Hepatocyte (in vitro differentiated cells): ENCODE measurements at regions not wholly inside any gene's neighbourhood (a gene's known extent, or its start where the extent isn't known, plus 50 kb on each side); places are given as distances from the start of the nearest gene placed in this dataset.

Experiments used
- DNase-seq: peaks from one replicate; pipeline ENCODE4 v3.0.0-alpha.2; 2016; ENCODE audit warnings: low spot score
- H2AFZ ChIP-seq: fragments of 200-600 bp; sonication (generic); 2 replicates; pipeline ENCODE4 v1.6.0; 2016; ENCODE audit warnings: antibody characterized with exemption, mild to moderate bottlenecking
- H3K27ac ChIP-seq: fragments of 200-600 bp; sonication (generic); 2 replicates; pipeline ENCODE4 v1.5.1; 2016; ENCODE audit warnings: mild to moderate bottlenecking
- H3K27me3 ChIP-seq: fragments of 200-600 bp; sonication (generic); 2 replicates; pipeline ENCODE4 v1.6.1; 2016
- H3K36me3 ChIP-seq: fragments of 200-600 bp; sonication (generic); replicated peaks from 2 replicates; pipeline ENCODE4 v1.5.1; 2016; ENCODE audit warnings: low read depth; ENCODE audit not compliant: insufficient read depth
- H3K4me1 ChIP-seq: fragments of 200-600 bp; sonication (generic); 2 replicates; pipeline ENCODE4 v1.5.1; 2016; ENCODE audit warnings: mild to moderate bottlenecking, moderate library complexity; ENCODE audit not compliant: insufficient read depth
- H3K4me2 ChIP-seq: fragments of 200-600 bp; sonication (generic); 2 replicates; pipeline ENCODE4 v1.6.0; 2016
- H3K4me3 ChIP-seq: fragments of 200-600 bp; sonication (generic); 2 replicates; pipeline ENCODE4 v1.5.1; 2016; ENCODE audit warnings: mild to moderate bottlenecking
- H3K79me2 ChIP-seq: fragments of 200-600 bp; sonication (generic); 2 replicates; pipeline ENCODE4 v1.6.0; 2017; ENCODE audit warnings: mild to moderate bottlenecking
- H3K9me2 ChIP-seq: fragments of 200-600 bp; sonication (generic); replicated peaks from 2 replicates; pipeline ENCODE4 v1.6.0; 2017; ENCODE audit warnings: mild to moderate bottlenecking; ENCODE audit not compliant: insufficient read depth
- H3K9me3 ChIP-seq: fragments of 200-600 bp; sonication (generic); 2 replicates; pipeline ENCODE4 v1.5.1; 2016; ENCODE audit warnings: low read depth, mild to moderate bottlenecking
- H4K20me1 ChIP-seq: fragments of 200-600 bp; sonication (generic); 2 replicates; pipeline ENCODE4 v1.6.0; 2016; ENCODE audit warnings: mild to moderate bottlenecking; ENCODE audit not compliant: insufficient read depth, poor library complexity, severe bottlenecking
- EZH2 ChIP-seq: fragments of 200-600 bp; sonication (generic); IDR thresholded peaks from 2 replicates; pipeline ENCODE4 v1.6.1; 2016; ENCODE audit warnings: antibody characterized with exemption, mild to moderate bottlenecking, borderline replicate concordance
- EZH2phosphoT487 ChIP-seq: fragments of 200-600 bp; sonication (generic); IDR thresholded peaks from one replicate; pipeline ENCODE4 v1.6.1; 2018; ENCODE audit warnings: antibody characterized with exemption, mild to moderate bottlenecking, low read depth, moderate library complexity; ENCODE audit not compliant: unreplicated experiment, severe bottlenecking
- WGBS: methylation state at CpG from one replicate; pipeline ENCODE4 v1.1.6; 2016; ENCODE audit warnings: low lambda C conversion rate; ENCODE audit errors: missing lambda C conversion rate; 5-methylcytosine and 5-hydroxymethylcytosine counted together
- TF ChIP-seq, protein P1 (sequence below): fragments of 200-600 bp; sonication (generic); IDR thresholded peaks from 2 replicates; pipeline ENCODE4 v1.5.1; 2016; ENCODE audit warnings: antibody characterized with exemption, mild to moderate bottlenecking; ENCODE audit not compliant: poor library complexity

DNA sequence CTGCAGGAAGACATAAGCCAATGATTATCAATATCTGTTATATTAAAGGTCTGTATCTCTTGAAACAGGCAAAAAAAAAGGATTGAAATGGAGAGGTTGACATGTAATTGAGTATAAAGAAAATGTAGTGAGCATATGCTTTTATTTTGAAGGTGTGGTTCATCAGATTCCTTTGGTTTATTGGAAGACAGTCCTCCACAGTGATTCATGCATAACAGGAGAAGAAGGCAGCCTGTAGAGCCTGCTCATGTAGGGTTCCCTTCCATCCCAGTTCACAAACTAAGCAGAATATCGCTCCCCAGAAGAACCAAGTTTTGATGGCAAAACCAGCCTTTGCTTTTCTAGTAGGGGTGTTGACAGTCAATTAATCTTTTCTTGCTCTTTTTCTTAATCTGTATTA is 1016.8 kb upstream of the ADGRL4 start:
- Histone ChIP-seq H4K20me1 (no peaks in the 10 kb centered on the region), H3K4me2 (no peak overlapping the region), H2AFZ (no peak overlapping the region), H3K4me3 (no peak overlapping the region), H3K79me2 (no peaks in the 10 kb centered on the region), H3K36me3 (no peaks in the 10 kb centered on the region), H3K27me3 (no peaks in the 10 kb centered on the region), H3K9me3 (no peaks in the 10 kb centered on the region), H3K9me2 (no peaks in the 10 kb centered on the region), H3K4me1 (no peaks in the 10 kb centered on the region), H3K27ac (no peak overlapping the region)
- no peak for DNase-seq
- TF ChIP-seq EZH2 (no peak), EZH2phosphoT487 (no peak)
- TF ChIP-seq, protein P1, sequence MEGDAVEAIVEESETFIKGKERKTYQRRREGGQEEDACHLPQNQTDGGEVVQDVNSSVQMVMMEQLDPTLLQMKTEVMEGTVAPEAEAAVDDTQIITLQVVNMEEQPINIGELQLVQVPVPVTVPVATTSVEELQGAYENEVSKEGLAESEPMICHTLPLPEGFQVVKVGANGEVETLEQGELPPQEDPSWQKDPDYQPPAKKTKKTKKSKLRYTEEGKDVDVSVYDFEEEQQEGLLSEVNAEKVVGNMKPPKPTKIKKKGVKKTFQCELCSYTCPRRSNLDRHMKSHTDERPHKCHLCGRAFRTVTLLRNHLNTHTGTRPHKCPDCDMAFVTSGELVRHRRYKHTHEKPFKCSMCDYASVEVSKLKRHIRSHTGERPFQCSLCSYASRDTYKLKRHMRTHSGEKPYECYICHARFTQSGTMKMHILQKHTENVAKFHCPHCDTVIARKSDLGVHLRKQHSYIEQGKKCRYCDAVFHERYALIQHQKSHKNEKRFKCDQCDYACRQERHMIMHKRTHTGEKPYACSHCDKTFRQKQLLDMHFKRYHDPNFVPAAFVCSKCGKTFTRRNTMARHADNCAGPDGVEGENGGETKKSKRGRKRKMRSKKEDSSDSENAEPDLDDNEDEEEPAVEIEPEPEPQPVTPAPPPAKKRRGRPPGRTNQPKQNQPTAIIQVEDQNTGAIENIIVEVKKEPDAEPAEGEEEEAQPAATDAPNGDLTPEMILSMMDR, result no peak
- WGBS, result 89% methylated on average over 1 of the region's 1 CpG

DNA sequence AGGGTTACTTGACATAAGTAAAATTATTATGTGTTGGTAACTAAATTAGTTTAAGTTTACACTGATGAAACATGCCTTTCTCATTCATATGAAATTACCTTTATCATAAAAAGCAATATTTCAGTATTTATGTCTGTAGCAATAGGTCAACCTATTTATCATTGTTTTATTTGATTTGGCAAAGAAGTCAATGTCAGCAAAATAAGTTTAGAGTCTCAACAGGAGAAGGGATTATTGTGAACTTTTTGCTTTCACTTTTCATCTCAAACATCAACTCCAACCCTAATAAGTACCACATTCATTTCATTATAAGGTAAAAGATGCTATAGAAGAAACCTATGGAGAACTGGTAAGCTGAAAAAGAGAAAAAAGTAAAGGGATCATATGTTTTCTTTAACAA is 1015.4 kb upstream of the ADGRL4 start:
- Histone ChIP-seq H3K9me2 (no peaks in the 10 kb centered on the region), H3K4me3 (no peak overlapping the region), H3K4me1 (no peaks in the 10 kb centered on the region), H3K4me2 (no peak overlapping the region), H2AFZ (no peak overlapping the region), H3K27me3 (no peaks in the 10 kb centered on the region), H3K79me2 (no peaks in the 10 kb centered on the region), H3K27ac (no peak overlapping the region), H3K9me3 (no peaks in the 10 kb centered on the region), H4K20me1 (no peaks in the 10 kb centered on the region), H3K36me3 (no peaks in the 10 kb centered on the region)
- no peak for TF ChIP-seq EZH2
- DNase-seq, result no peak

DNA sequence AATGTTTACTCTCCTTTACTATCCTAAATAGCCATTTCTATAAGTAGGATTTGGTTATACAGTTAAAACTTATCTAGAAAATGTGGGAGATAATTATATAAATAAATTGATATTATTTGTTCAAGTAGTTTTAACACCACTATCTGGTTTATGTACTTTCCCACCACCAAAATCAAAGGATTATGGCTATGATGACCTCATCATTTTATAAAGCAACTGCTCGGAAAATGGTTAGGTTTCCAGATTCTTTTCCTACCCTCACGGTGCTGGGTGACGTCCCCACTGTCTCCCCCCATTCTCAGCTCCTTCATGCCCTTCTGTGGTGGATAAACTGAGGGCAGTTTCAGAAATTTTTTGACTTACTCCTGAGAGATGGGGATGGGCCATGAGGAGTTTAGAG is 1011.8 kb upstream of the ADGRL4 start:
- no peak overlapping the region for H2AFZ ChIP-seq
- no peak overlapping the region for H3K4me2 ChIP-seq
- no peak for DNase-seq
- 91% methylated on average over 3 of the region's 3 CpGs for WGBS
- H3K9me3 ChIP-seq, result no peaks in the 10 kb centered on the region
- no peak overlapping the region for H3K27ac ChIP-seq
- H3K27me3 ChIP-seq, result no peaks in the 10 kb centered on the region
- no peak for TF ChIP-seq EZH2phosphoT487
- TF ChIP-seq EZH2, result no peak
- H4K20me1 ChIP-seq, result no peaks in the 10 kb centered on the region
- H3K4me3 ChIP-seq, result no peak overlapping the region
- no peaks in the 10 kb centered on the region for H3K4me1 ChIP-seq
- H3K36me3 ChIP-seq, result no peaks in the 10 kb centered on the region
- H3K79me2 ChIP-seq, result no peaks in the 10 kb centered on the region
- no peaks in the 10 kb centered on the region for H3K9me2 ChIP-seq

DNA sequence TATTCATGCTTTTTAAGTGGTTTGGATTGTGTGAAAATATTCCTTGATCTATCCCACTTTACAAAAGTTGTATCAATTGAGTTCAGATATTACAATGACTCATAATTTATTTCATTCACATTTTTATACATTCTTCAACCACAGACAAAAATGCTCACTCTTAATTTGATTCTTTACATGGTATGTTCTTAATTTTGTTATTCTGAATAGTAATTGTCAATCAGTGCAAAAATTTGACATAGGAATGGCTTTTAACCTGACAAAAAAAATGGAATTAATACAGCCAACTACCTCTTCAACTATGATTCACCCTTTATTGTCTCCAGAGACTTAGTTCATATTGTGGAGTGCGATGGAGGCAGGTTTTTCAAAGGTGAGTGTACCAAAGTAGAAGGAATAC is 1002.4 kb upstream of the ADGRL4 start:
- TF ChIP-seq EZH2 (no peak), EZH2phosphoT487 (no peak)
- TF ChIP-seq, protein P1, result no peak
- DNase-seq, result no peak
- Histone ChIP-seq H3K4me2 (no peak overlapping the region), H3K9me3 (no peaks in the 10 kb centered on the region), H3K27ac (no peak overlapping the region), H3K4me1 (no peaks in the 10 kb centered on the region), H3K9me2 (no peaks in the 10 kb centered on the region), H2AFZ (no peak overlapping the region), H3K4me3 (no peak overlapping the region), H3K36me3 (no peaks in the 10 kb centered on the region), H4K20me1 (no peaks in the 10 kb centered on the region), H3K27me3 (no peaks in the 10 kb centered on the region), H3K79me2 (no peaks in the 10 kb centered on the region)
- WGBS, result 100% methylated on average over 1 of the region's 1 CpG

DNA sequence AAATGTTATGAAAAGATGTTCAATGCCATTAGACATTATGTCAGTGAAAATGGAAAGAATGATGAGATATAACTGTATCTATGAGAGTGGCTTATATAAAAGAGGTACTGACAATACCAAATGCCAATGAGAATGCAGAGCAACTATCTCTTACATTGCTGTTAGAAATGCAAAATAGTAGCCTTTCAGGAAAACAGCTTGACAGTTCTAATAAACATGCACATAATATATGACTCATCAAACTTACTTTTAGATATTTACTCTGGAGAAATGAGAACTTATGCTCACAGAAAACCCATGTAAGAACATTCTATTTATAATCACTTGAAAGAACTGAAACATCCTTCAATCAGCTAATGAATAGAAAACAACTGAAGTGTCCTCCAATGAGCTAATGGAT is 996.7 kb upstream of the ADGRL4 start:
- Histone ChIP-seq H3K27ac (no peak overlapping the region), H3K36me3 (no peaks in the 10 kb centered on the region), H3K9me2 (no peaks in the 10 kb centered on the region), H4K20me1 (no peaks in the 10 kb centered on the region), H3K4me3 (no peak overlapping the region), H2AFZ (no peak overlapping the region), H3K4me2 (no peak overlapping the region), H3K27me3 (no peaks in the 10 kb centered on the region), H3K4me1 (no peaks in the 10 kb centered on the region), H3K79me2 (no peaks in the 10 kb centered on the region), H3K9me3 (no peaks in the 10 kb centered on the region)
- TF ChIP-seq EZH2phosphoT487, result no peak
- no peak for TF ChIP-seq EZH2
- TF ChIP-seq, protein P1, result no peak
- no peak for DNase-seq
